ENCODE measurements at regions not wholly inside any gene's neighbourhood (a gene's known extent, or its start where the extent isn't known, plus 50 kb on each side); places are given as distances from the start of the nearest gene placed in this dataset.

- Mint-ChIP-seq H3K9me3 (no peaks in the 10 kb centered on the region), H3K4me3 (no peak overlapping the region), H3K4me1 (peaks cover 7% of the 10 kb centered on the region), H3K27me3 (peaks cover 56% of the 10 kb centered on the region), H3K27ac (peak overlapping the region in 1 of 2 donors; percentile 37)
- DNase-seq (no peak), ATAC-seq (no peak)
Observed at GRCh38 chr12:75892731-75893408, 138.7 kb downstream of the PHLDA1 start.

GRCh38 chr12:75891072-75891471 is 140.5 kb downstream of the PHLDA1 start:
- peaks cover 7% of the 10 kb centered on the region for H3K4me1 Mint-ChIP-seq
- DNase-seq (no peak), ATAC-seq (no peak)
- H3K27ac Mint-ChIP-seq = no peak overlapping the region
- H3K27me3 Mint-ChIP-seq = peaks cover 48% of the 10 kb centered on the region
- no peaks in the 10 kb centered on the region for H3K9me3 Mint-ChIP-seq
- no peak overlapping the region for H3K4me3 Mint-ChIP-seq

GRCh38 chr12:75890660-75891059 is 140.9 kb downstream of the PHLDA1 start:
- Mint-ChIP-seq H3K4me1 (peaks cover 7% of the 10 kb centered on the region), H3K9me3 (no peaks in the 10 kb centered on the region), H3K27ac (no peak overlapping the region), H3K4me3 (no peak overlapping the region), H3K27me3 (peaks cover 44% of the 10 kb centered on the region)
- ATAC-seq (no peak), DNase-seq (no peak)

DNA sequence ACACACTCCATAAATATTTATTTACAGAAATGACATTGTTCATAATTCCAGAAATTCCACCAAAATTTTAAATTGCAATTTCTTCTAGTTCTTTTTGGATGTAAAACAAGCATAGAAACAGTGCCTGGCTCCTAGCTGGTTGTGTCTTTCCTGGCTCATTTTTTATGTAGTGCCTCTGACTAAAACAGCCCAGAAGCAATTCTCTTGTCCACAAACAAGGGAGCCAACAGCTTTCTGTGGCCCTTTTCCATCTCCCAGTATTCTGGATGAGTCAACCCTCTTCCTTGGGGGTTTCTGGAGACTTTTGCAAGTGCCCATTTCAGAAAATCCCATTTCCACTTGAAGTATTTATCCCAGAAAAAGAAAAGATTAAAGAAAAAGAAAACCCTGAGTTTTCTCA is 141.4 kb downstream of the PHLDA1 start:
- Mint-ChIP-seq H3K27me3 (peaks cover 40% of the 10 kb centered on the region), H3K4me3 (no peak overlapping the region), H3K9me3 (no peaks in the 10 kb centered on the region), H3K4me1 (peaks cover 7% of the 10 kb centered on the region), H3K27ac (no peak overlapping the region)
- DNase-seq (no peak), ATAC-seq (no peak)

DNA sequence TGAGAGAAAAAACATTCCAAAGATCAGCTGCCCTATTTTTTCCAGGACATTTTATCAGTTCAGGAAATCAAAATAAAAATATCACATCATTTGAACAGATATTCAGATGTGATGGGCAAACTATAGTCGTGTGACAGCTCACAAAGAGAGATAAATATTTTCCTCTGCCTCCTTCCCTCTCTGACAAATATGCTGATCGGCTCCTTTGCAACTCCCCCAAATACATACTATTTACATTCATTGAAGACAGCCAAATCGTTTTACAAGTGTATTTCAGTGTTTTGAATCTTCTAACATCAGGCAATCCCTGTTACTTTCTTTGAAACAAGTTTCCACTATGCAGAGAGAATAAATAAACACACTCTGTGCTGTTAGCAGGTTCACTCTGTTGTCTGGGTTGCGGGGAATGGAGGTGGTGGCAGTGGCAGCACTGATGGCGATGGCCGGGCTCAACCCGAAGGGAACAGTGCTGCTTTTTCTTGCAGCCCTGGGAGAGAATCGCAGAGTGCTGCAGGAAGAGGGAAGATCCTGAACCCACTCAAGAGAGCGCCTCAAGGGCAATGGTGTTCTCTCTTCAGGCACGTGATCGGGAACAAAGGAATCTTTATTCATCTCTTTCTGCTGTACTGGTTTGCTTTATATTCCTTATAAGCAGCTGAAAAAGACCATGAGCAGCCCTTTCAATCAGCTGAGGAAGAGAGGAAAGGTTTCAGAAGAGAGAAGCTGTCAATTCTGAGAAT is 142.5 kb downstream of the PHLDA1 start:
- ATAC-seq (no peak), DNase-seq (no peak)
- peaks cover 50% of the 10 kb centered on the region for H3K27me3 Mint-ChIP-seq
- H3K9me3 Mint-ChIP-seq = no peaks in the 10 kb centered on the region
- H3K4me3 Mint-ChIP-seq = no peak overlapping the region
- H3K27ac Mint-ChIP-seq = no peak overlapping the region
- peaks cover 10% of the 10 kb centered on the region for H3K4me1 Mint-ChIP-seq

GRCh38 chr12:75888399-75888798 is 143.2 kb downstream of the PHLDA1 start:
- peaks cover 15% of the 10 kb centered on the region for H3K4me1 Mint-ChIP-seq
- H3K27ac Mint-ChIP-seq = no peak overlapping the region
- ATAC-seq (no peak), DNase-seq (no peak)
- H3K27me3 Mint-ChIP-seq = peaks cover 56% of the 10 kb centered on the region
- no peaks in the 10 kb centered on the region for H3K9me3 Mint-ChIP-seq
- no peak overlapping the region for H3K4me3 Mint-ChIP-seq

GRCh38 chr12:75887979-75888378 is 143.6 kb downstream of the PHLDA1 start:
- Mint-ChIP-seq H3K27ac (no peak overlapping the region), H3K9me3 (no peaks in the 10 kb centered on the region), H3K27me3 (peaks cover 60% of the 10 kb centered on the region), H3K4me3 (no peak overlapping the region), H3K4me1 (peaks cover 15% of the 10 kb centered on the region)
- ATAC-seq (no peak), DNase-seq (no peak)

GRCh38 chr12:75884465-75884985 is 147.1 kb downstream of the PHLDA1 start:
- Mint-ChIP-seq H3K27me3 (peaks cover 54% of the 10 kb centered on the region), H3K4me3 (no peak overlapping the region), H3K9me3 (no peaks in the 10 kb centered on the region), H3K27ac (no peak overlapping the region), H3K4me1 (peaks cover 15% of the 10 kb centered on the region)
- ATAC-seq = no peak
- no peak for DNase-seq

DNA sequence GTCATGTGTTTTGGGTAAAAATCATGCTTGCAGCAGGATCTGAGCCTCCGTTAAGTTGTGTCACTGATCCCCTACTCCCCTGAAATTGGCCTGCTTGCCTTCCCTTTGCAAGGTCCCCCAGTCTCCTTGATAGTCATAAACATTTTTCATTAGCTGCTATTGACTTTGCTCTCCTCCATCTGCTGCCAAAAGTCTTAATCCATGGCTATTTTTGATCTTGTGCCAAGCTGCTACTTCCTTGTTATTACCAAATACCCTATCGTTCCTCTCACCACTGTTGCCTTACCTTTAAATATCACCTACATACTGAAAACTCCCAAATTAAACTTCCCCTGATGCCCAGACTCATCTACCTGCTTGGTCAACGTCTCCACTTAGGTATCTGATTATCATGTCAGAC is 148.3 kb downstream of the PHLDA1 start:
- Mint-ChIP-seq H3K4me3 (no peak overlapping the region), H3K27me3 (peaks cover 54% of the 10 kb centered on the region), H3K9me3 (no peaks in the 10 kb centered on the region), H3K27ac (no peak overlapping the region), H3K4me1 (peaks cover 12% of the 10 kb centered on the region)
- no peak for ATAC-seq
- no peak for DNase-seq

GRCh38 chr12:75882421-75882820 is 149.2 kb downstream of the PHLDA1 start:
- DNase-seq (no peak), ATAC-seq (no peak)
- Mint-ChIP-seq H3K9me3 (no peaks in the 10 kb centered on the region), H3K27ac (no peak overlapping the region), H3K4me1 (peaks cover 20% of the 10 kb centered on the region), H3K4me3 (no peak overlapping the region), H3K27me3 (peaks cover 57% of the 10 kb centered on the region)

DNA sequence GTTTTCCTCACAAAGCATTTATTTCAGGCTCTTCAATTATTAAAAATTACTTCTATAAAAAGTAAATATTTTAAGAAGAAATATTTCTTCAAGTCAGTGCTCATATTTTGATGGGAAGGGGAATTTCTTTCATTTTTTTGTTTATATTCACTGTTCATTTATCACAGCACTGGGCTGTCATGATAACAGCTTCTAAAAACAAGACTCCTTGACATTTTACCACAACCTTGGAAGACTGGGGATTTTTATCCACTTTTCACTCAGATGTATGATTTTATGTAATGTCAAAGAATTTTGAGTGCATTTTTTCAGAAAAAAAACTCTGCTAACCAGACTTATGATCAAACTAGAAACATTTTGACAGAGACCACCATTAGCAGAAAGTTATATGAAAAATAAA is 149.7 kb downstream of the PHLDA1 start:
- no peak for DNase-seq
- peaks cover 55% of the 10 kb centered on the region for H3K27me3 Mint-ChIP-seq
- ATAC-seq = no peak
- H3K4me3 Mint-ChIP-seq = no peak overlapping the region
- H3K9me3 Mint-ChIP-seq = no peaks in the 10 kb centered on the region
- H3K27ac Mint-ChIP-seq = no peak overlapping the region
- H3K4me1 Mint-ChIP-seq = peaks cover 25% of the 10 kb centered on the region

DNA sequence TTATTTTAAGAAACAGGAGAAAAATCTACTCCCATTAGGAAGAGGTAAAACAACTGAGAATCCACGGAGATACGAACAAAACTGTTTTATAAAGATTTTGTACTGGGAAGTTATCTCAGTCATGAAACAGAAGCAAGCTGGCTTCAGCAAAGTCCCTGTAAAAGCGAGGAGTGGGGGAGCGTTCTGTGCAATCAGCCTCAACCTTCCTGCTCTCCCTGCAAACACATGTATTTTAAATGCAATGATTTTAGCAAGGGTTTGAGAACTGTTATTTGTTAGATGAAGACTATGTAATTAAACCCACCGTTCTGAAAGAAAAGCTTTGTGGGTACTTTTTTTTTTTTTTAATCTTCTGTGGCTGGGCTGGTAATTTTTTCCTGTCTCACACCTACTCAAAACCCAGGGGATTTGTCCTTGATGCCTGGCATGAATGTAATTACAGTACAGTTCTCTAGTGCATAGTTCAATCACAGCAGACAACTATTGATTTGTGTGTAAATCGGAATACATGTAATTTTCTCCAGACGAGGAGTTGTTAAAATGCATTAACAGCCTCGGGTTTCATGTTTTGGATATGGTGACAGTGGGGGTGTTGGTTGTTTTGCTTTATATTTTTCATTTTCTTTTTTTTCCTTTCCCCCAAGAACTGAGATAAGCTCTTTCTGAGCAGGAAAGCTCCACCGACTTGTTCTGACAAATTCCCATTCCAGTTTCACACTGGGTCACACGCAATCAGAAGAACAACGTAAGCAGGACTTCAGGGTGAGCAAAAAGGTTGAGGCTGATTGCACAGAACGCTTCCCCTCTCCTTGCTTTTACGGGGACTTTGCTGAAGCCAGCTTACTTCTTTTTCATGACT is 153.6 kb downstream of the PHLDA1 start:
- H3K4me1 Mint-ChIP-seq = peaks cover 35% of the 10 kb centered on the region
- H3K27ac Mint-ChIP-seq = no peak overlapping the region
- DNase-seq = no peak
- ATAC-seq = no peak
- H3K9me3 Mint-ChIP-seq = peaks cover 7 to 11% of the 10 kb centered on the region in 2 donors
- H3K4me3 Mint-ChIP-seq = no peak overlapping the region
- H3K27me3 Mint-ChIP-seq = peaks cover 53% of the 10 kb centered on the region

GRCh38 chr12:75876832-75877762 is 154.5 kb downstream of the PHLDA1 start:
- no peak overlapping the region for H3K27ac Mint-ChIP-seq
- peaks cover 13 to 17% of the 10 kb centered on the region in 2 donors for H3K9me3 Mint-ChIP-seq
- H3K4me1 Mint-ChIP-seq = peaks cover 35% of the 10 kb centered on the region
- H3K4me3 Mint-ChIP-seq = no peak overlapping the region
- no peak for ATAC-seq
- H3K27me3 Mint-ChIP-seq = peaks cover 61% of the 10 kb centered on the region
- no peak for DNase-seq

- ATAC-seq (no peak), DNase-seq (no peak)
- H3K27me3 Mint-ChIP-seq = peaks cover 56% of the 10 kb centered on the region
- H3K9me3 Mint-ChIP-seq = peaks cover 13 to 17% of the 10 kb centered on the region in 2 donors
- no peak overlapping the region for H3K4me3 Mint-ChIP-seq
- no peak overlapping the region for H3K27ac Mint-ChIP-seq
- H3K4me1 Mint-ChIP-seq = peaks cover 42% of the 10 kb centered on the region
Observed at GRCh38 chr12:75874441-75874840, 157.1 kb downstream of the PHLDA1 start.

- DNase-seq = no peak
- Mint-ChIP-seq H3K4me1 (peaks cover 33% of the 10 kb centered on the region), H3K27ac (no peak overlapping the region), H3K4me3 (no peak overlapping the region), H3K27me3 (peaks cover 40% of the 10 kb centered on the region), H3K9me3 (peaks cover 13 to 18% of the 10 kb centered on the region in 2 donors)
- no peak for ATAC-seq
Observed at GRCh38 chr12:75872762-75873161, 158.8 kb downstream of the PHLDA1 start.
